GM23338 (cell line): ENCODE measurements at regions not wholly inside any gene's neighbourhood (a gene's known extent, or its start where the extent isn't known, plus 50 kb on each side); places are given as distances from the start of the nearest gene placed in this dataset.
"Not testable (repeated sequence)": the region's sequence is repeated elsewhere in the genome, so short reads cannot be mapped to it uniquely, and the experiment has no call there.

Source experiments
- ATAC-seq: fragments of 200-7000 bp; cut with Tn5 transposase; 3 replicates; pipeline ENCODE4 v1.9.1; 2020
- DNase-seq: peaks from one replicate; pipeline ENCODE4 v3.0.0-alpha.2; 2015; ENCODE audit warnings: low spot score
- H2AFZ ChIP-seq: fragments of 200-600 bp; sonication (generic); 2 replicates; pipeline ENCODE4 v1.8.0; 2016; ENCODE audit warnings: antibody characterized with exemption, mild to moderate bottlenecking, moderate library complexity
- H3F3A ChIP-seq: fragments of 200-600 bp; sonication (generic); replicated peaks from 2 replicates; pipeline ENCODE4 v1.8.0; 2017; ENCODE audit warnings: antibody characterized with exemption, mixed run types, low read depth
- H3K27ac ChIP-seq: fragments of 200-600 bp; sonication (generic); 2 replicates; pipeline ENCODE4 v1.6.1; 2016; ENCODE audit warnings: low read depth
- H3K27me3 ChIP-seq: fragments of 200-600 bp; sonication (generic); 2 replicates; pipeline ENCODE4 v1.8.0; 2016; ENCODE audit warnings: mild to moderate bottlenecking, mixed run types, moderate library complexity; ENCODE audit not compliant: insufficient read depth
- H3K36me3 ChIP-seq: fragments of 200-600 bp; sonication (generic); 2 replicates; pipeline ENCODE4 v1.8.0; 2016; ENCODE audit warnings: mild to moderate bottlenecking; ENCODE audit not compliant: insufficient read depth
- H3K4me1 ChIP-seq: fragments of 200-600 bp; sonication (generic); 2 replicates; pipeline ENCODE4 v1.8.0; 2016; ENCODE audit warnings: mild to moderate bottlenecking, moderate library complexity; ENCODE audit not compliant: insufficient read depth
- H3K4me2 ChIP-seq: fragments of 200-600 bp; sonication (generic); 2 replicates; pipeline ENCODE4 v1.7.1; 2017; ENCODE audit warnings: mixed run types
- H3K4me3 ChIP-seq: fragments of 200-600 bp; sonication (generic); 2 replicates; pipeline ENCODE4 v1.6.1; 2016; ENCODE audit warnings: mixed run types
- H3K79me2 ChIP-seq: fragments of 200-600 bp; sonication (generic); replicated peaks from 2 replicates; pipeline ENCODE4 v1.8.0; 2017; ENCODE audit warnings: mild to moderate bottlenecking; ENCODE audit not compliant: insufficient read depth
- H3K9me2 ChIP-seq: fragments of 200-600 bp; sonication (generic); 2 replicates; pipeline ENCODE4 v1.8.0; 2017; ENCODE audit not compliant: insufficient read depth
- H4K20me1 ChIP-seq: fragments of 200-600 bp; sonication (generic); replicated peaks from 2 replicates; pipeline ENCODE4 v1.8.0; 2017; ENCODE audit warnings: mild to moderate bottlenecking; ENCODE audit not compliant: insufficient read depth
- H3K27ac Mint-ChIP-seq: 2 replicates; pipeline ENCODE4 v1.8.0; 2020; ENCODE audit warnings: inconsistent platforms, mild to moderate bottlenecking, moderate library complexity, mixed read lengths
- H3K27me3 Mint-ChIP-seq: 3 replicates; pipeline ENCODE4 v1.8.0; 2022; ENCODE audit warnings: low read depth, mild to moderate bottlenecking, moderate library complexity, mixed read lengths, inconsistent platforms; ENCODE audit not compliant: insufficient read depth, poor library complexity
- H3K36me3 Mint-ChIP-seq: 3 replicates; pipeline ENCODE4 v1.8.0; 2021; ENCODE audit warnings: low read depth, mild to moderate bottlenecking, inconsistent platforms, moderate library complexity, mixed read lengths
- H3K4me1 Mint-ChIP-seq: 3 replicates; pipeline ENCODE4 v1.8.0; 2020; ENCODE audit warnings: mild to moderate bottlenecking, inconsistent platforms, mixed read lengths
- H3K4me3 Mint-ChIP-seq: 3 replicates; pipeline ENCODE4 v1.8.0; 2021; ENCODE audit warnings: moderate library complexity, mild to moderate bottlenecking, inconsistent platforms, mixed read lengths
- H3K9me3 Mint-ChIP-seq: 3 replicates; pipeline ENCODE4 v1.8.0; 2020; ENCODE audit warnings: moderate library complexity, mild to moderate bottlenecking, inconsistent platforms, mixed read lengths
- CREB1 ChIP-seq: fragments of 250-450 bp; sonication (Bioruptor Pico); IDR thresholded peaks from 2 replicates; pipeline ENCODE4 v1.5.0; 2020; ENCODE audit warnings: low read depth, mild to moderate bottlenecking, moderate library complexity
- ETS1 ChIP-seq: IDR thresholded peaks from 2 replicates; pipeline ENCODE4 v1.6.1; 2016; ENCODE audit warnings: antibody characterized with exemption
- EZH2 ChIP-seq: fragments of 200-600 bp; sonication (generic); IDR thresholded peaks from one replicate; pipeline ENCODE4 v1.8.0; 2017; ENCODE audit warnings: antibody characterized with exemption, mild to moderate bottlenecking, low read depth; ENCODE audit not compliant: unreplicated experiment
- EZH2phosphoT487 ChIP-seq: fragments of 200-600 bp; sonication (generic); IDR thresholded peaks from one replicate; pipeline ENCODE4 v1.8.1; 2018; ENCODE audit warnings: antibody characterized with exemption; ENCODE audit not compliant: unreplicated experiment
- JUNB ChIP-seq: IDR thresholded peaks from one replicate; pipeline ENCODE4 v1.6.1; 2016; ENCODE audit warnings: antibody characterized with exemption; ENCODE audit not compliant: unreplicated experiment
- NANOG ChIP-seq: IDR thresholded peaks from 2 replicates; pipeline ENCODE4 v1.6.1; 2016; ENCODE audit warnings: antibody characterized with exemption, borderline replicate concordance
- POLR2AphosphoS5 ChIP-seq: IDR thresholded peaks from 2 replicates; pipeline ENCODE4 v1.6.1; 2016; ENCODE audit warnings: antibody characterized with exemption, low read depth
- REST ChIP-seq: IDR thresholded peaks from one replicate; pipeline ENCODE4 v1.6.1; 2018; ENCODE audit warnings: antibody characterized with exemption; ENCODE audit not compliant: unreplicated experiment
- STAT1 ChIP-seq: IDR thresholded peaks from one replicate; pipeline ENCODE4 v1.6.1; 2016; ENCODE audit warnings: antibody characterized with exemption; ENCODE audit not compliant: unreplicated experiment
- ZNF114 ChIP-seq: fragments of 250-450 bp; sonication (Bioruptor Pico); IDR thresholded peaks from 2 replicates; pipeline ENCODE4 v1.5.0; 2020; ENCODE audit warnings: mild to moderate bottlenecking, moderate library complexity
- ZNF331 ChIP-seq: fragments of 250-450 bp; sonication (Bioruptor Pico); IDR thresholded peaks from 2 replicates; pipeline ENCODE4 v1.5.0; 2020; ENCODE audit warnings: low read depth, mild to moderate bottlenecking, moderate library complexity
- TF ChIP-seq, protein P1 (sequence below), 2 experiments: fragments of 200-600 bp in 1 of 2; sonication (generic) in 1 of 2; conservative IDR thresholded peaks; 2 replicates each; pipeline versions ENCODE4 v1.5.1 to v1.6.1; 2016 to 2017; ENCODE audit warnings: antibody characterized with exemption in 2 of 2, low read depth in 2 of 2, mild to moderate bottlenecking in 2 of 2, moderate library complexity in 1 of 2

DNA sequence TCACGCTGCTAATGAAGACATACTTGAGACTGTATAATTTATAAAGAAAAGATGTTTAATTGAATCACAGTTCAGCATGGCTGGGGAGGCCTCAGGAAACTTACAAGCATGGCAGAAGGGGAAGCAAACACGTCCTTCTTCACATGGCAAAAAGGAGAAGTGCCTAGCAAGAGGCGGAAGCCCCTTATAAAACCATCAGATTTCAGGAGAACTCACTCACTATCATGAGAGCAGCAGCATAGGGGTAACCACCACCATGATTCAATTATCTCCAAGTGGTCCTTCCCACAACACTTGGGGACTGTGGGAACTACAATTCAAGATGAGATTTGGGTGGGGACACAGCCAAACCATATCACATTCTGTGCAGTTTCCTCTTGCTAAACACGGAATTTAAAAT, 416.9 kb upstream of the ALCAM start:
- not testable (repeated sequence) for H3K4me1 Mint-ChIP-seq, H3K27ac ChIP-seq, H3K27me3 ChIP-seq, H3K4me3 Mint-ChIP-seq, H3K36me3 ChIP-seq, H3K4me2 ChIP-seq, H3K79me2 ChIP-seq, H3K4me1 ChIP-seq, H3K27me3 Mint-ChIP-seq, H3F3A ChIP-seq, H3K9me3 Mint-ChIP-seq, DNase-seq, H3K4me3 ChIP-seq, ATAC-seq, H3K27ac Mint-ChIP-seq, H4K20me1 ChIP-seq, H2AFZ ChIP-seq, H3K9me2 ChIP-seq, H3K36me3 Mint-ChIP-seq

GRCh38 chr3:104951426-104951825, 415.3 kb upstream of the ALCAM start:
- Mint-ChIP-seq H3K4me3 (no peak overlapping the region), H3K36me3 (no peaks in the 10 kb centered on the region; the same call in 2 of the 3 replicates), H3K27me3 (peaks cover 2% of the 10 kb centered on the region), H3K4me1 (no peaks in the 10 kb centered on the region), H3K9me3 (no peaks in the 10 kb centered on the region; the same call in 1 of the 3 replicates), H3K27ac (no peak overlapping the region)
- Histone ChIP-seq H3K79me2 (no peaks in the 10 kb centered on the region), H3F3A (no peaks in the 10 kb centered on the region), H3K27ac (no peak overlapping the region), H3K4me1 (no peaks in the 10 kb centered on the region), H3K9me2 (no peaks in the 10 kb centered on the region), H3K4me2 (no peak overlapping the region), H3K27me3 (no peaks in the 10 kb centered on the region), H3K4me3 (no peak overlapping the region), H3K36me3 (no peaks in the 10 kb centered on the region), H4K20me1 (no peaks in the 10 kb centered on the region), H2AFZ (no peak overlapping the region)
- DNase-seq (no peak), ATAC-seq (no peak)
- TF ChIP-seq JUNB (no peak), EZH2 (no peak), CREB1 (CRISPR knock-in tag) (no peak), ETS1 (no peak), STAT1 (no peak), ZNF331 (CRISPR knock-in tag) (no peak), REST (no peak), EZH2phosphoT487 (no peak), ZNF114 (no peak), NANOG (no peak), POLR2AphosphoS5 (no peak)
- TF ChIP-seq, protein P1, sequence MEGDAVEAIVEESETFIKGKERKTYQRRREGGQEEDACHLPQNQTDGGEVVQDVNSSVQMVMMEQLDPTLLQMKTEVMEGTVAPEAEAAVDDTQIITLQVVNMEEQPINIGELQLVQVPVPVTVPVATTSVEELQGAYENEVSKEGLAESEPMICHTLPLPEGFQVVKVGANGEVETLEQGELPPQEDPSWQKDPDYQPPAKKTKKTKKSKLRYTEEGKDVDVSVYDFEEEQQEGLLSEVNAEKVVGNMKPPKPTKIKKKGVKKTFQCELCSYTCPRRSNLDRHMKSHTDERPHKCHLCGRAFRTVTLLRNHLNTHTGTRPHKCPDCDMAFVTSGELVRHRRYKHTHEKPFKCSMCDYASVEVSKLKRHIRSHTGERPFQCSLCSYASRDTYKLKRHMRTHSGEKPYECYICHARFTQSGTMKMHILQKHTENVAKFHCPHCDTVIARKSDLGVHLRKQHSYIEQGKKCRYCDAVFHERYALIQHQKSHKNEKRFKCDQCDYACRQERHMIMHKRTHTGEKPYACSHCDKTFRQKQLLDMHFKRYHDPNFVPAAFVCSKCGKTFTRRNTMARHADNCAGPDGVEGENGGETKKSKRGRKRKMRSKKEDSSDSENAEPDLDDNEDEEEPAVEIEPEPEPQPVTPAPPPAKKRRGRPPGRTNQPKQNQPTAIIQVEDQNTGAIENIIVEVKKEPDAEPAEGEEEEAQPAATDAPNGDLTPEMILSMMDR (conservative IDR thresholded peaks at IDR 0.05; ENCODE audit: low read depth in 2 of 2): no peak
